ENCODE measurements at regions not wholly inside any gene's neighbourhood (a gene's known extent, or its start where the extent isn't known, plus 50 kb on each side); places are given as distances from the start of the nearest gene placed in this dataset.

DNA sequence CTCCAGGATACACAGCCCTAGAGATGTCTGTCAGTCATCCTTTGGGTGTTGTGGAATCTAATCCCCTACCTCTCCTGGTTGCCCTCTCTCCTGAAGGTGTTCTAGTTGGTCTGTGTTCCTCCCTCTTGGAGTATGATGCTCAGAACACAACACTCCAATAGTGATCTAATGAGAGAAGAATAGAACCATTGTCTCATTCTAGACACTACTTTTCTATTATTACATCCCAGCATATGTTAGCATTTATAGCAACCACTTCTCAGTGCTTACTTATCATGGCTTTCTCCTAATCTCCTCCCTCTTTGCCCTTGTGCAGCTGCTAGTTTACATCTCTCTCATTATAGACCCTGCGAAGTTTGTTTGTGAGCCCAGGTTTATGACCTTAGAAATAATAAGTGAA, 109.0 kb downstream of the UNC5CL start:
- no peak for TF ChIP-seq TCF7L2 (IDR thresholded peaks at IDR 0.05; ENCODE audit: borderline replicate concordance, extremely low read depth, insufficient read depth, insufficient read length)
- TF ChIP-seq CTCF (IDR thresholded peaks at IDR 0.05 in 2 of 3, conservative IDR thresholded peaks at IDR 0.05 in 1 of 3; ENCODE audit: borderline replicate concordance in 1 of 3, insufficient read depth in 1 of 3, low read depth in 2 of 3, low read length in 2 of 3): no peak
- no peak for TF ChIP-seq POLR2A (IDR thresholded peaks at IDR 0.05; ENCODE audit: borderline replicate concordance, extremely low read depth, insufficient read depth, insufficient read length)
- TF ChIP-seq, protein P1, sequence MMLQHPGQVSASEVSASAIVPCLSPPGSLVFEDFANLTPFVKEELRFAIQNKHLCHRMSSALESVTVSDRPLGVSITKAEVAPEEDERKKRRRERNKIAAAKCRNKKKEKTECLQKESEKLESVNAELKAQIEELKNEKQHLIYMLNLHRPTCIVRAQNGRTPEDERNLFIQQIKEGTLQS (IDR thresholded peaks at IDR 0.05): no peak
- no peak for TF ChIP-seq RAD21 (IDR thresholded peaks at IDR 0.05; ENCODE audit: low read depth)

Data from HCT116 (cell line).